Tibial nerve (tissue), 4 donors: ENCODE measurements at regions not wholly inside any gene's neighbourhood (a gene's known extent, or its start where the extent isn't known, plus 50 kb on each side); places are given as distances from the start of the nearest gene placed in this dataset.

Experiments used
- EP300 ChIP-seq, 2 donors: sonication (generic); formaldehyde crosslinking; IDR thresholded peaks; one replicate each; pipeline ENCODE4 v1.6.1; 2017; ENCODE audit warnings: antibody characterized with exemption in 2 of 2, mild to moderate bottlenecking in 1 of 2
- POLR2A ChIP-seq, 2 donors: fragments of 450-650 bp; IDR thresholded peaks; one replicate each; pipeline ENCODE4 v1.6.1; 2017; ENCODE audit warnings: antibody characterized with exemption in 2 of 2, mild to moderate bottlenecking in 2 of 2, moderate library complexity in 2 of 2
- TF ChIP-seq, protein P1 (sequence below), 5 experiments: fragments of 200-600 bp in 3 of 5; fragments of 450-650 bp in 2 of 5; sonication (generic) in 3 of 5; IDR thresholded peaks; one replicate each; pipeline ENCODE4 v1.5.1; 2016 to 2019; ENCODE audit warnings: antibody characterized with exemption in 5 of 5, mild to moderate bottlenecking in 3 of 5, moderate library complexity in 2 of 5

DNA sequence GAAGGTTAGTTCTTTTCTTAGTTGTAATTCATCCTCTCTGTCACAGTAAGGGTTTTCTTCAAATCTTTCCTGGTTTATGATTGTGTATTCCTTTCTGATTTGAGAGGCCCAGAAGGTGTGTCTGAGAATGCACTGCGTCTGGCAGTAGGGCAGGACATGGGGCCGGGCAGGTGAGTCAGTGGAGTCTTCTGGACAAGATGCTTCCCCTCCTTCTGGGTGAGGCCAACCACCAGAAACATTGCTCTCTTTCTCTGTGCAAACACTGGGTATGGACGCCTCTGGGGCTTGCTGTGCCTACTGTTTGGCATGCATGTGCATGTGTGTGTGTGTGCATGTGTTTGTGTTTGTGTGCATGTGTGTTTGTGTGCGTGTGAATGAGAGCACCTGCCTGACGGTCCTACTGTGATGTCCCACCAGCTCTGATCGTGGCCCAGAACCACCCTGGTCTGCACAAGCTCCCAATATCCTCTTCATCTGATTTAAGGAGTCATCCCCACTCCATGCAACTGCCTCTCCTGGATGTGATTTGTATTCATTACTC lies 93.2 kb upstream of the DLX2 start:
- TF ChIP-seq, protein P1, sequence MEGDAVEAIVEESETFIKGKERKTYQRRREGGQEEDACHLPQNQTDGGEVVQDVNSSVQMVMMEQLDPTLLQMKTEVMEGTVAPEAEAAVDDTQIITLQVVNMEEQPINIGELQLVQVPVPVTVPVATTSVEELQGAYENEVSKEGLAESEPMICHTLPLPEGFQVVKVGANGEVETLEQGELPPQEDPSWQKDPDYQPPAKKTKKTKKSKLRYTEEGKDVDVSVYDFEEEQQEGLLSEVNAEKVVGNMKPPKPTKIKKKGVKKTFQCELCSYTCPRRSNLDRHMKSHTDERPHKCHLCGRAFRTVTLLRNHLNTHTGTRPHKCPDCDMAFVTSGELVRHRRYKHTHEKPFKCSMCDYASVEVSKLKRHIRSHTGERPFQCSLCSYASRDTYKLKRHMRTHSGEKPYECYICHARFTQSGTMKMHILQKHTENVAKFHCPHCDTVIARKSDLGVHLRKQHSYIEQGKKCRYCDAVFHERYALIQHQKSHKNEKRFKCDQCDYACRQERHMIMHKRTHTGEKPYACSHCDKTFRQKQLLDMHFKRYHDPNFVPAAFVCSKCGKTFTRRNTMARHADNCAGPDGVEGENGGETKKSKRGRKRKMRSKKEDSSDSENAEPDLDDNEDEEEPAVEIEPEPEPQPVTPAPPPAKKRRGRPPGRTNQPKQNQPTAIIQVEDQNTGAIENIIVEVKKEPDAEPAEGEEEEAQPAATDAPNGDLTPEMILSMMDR (IDR thresholded peaks at IDR 0.05) = no peak
- TF ChIP-seq EP300 (IDR thresholded peaks at IDR 0.05) (no peak), POLR2A (IDR thresholded peaks at IDR 0.05) (no peak)
